A549 (cell line): ENCODE measurements at regions not wholly inside any gene's neighbourhood (a gene's known extent, or its start where the extent isn't known, plus 50 kb on each side); places are given as distances from the start of the nearest gene placed in this dataset.

Source experiments
- ATAC-seq, 2 experiments: fragments of 200-7000 bp in 1 of 2; fragments of >200 bp in 1 of 2; cut with Nextera tagmentation in 1 of 2; cut with Tn5 transposase in 1 of 2; 3 replicates each; pipeline versions ENCODE4 v1.8.0 to v1.9.1; 2018 to 2020; ENCODE audit warnings: mild to moderate bottlenecking in 1 of 2, moderate library complexity in 1 of 2
- CTCF ChIA-PET: fragments of 300-600 bp; sonication (Branson Sonifier 250); formaldehyde crosslinking; extraction: SDS; loops from one replicate; lab custom pipeline; 2021; ENCODE audit warnings: antibody characterized with exemption, inconsistent platforms; lab: Yijun Ruan, JAX
- POLR2A ChIA-PET: fragments of 350-600 bp; formaldehyde crosslinking; extraction: SDS; loops from one replicate; lab custom pipeline; 2021; ENCODE audit warnings: antibody characterized with exemption, inconsistent platforms; lab: Yijun Ruan, JAX
- DNase-seq, 2 experiments: peaks; one replicate each; pipeline versions ENCODE4 v3.0.0 to v3.0.0-alpha.2; 2011 to 2016; ENCODE audit warnings: low read depth in 1 of 2, low spot score in 1 of 2
- FAIRE-seq: peaks from 2 replicates; lab custom pipeline; 2011; peaks lifted over from hg19 to GRCh38; lab: Jason Lieb, UNC
- H3K27ac ChIP-seq, 2 experiments: fragments of >200 bp; sonication (Bioruptor Twin); formaldehyde crosslinking; 3 replicates each; pipeline ENCODE4 v1.5.1; 2016 to 2017
- H3K4me1 ChIP-seq: fragments of >200 bp; sonication (Bioruptor Twin); formaldehyde crosslinking; 3 replicates; pipeline ENCODE4 v1.6.1; 2016
- H3K4me2 ChIP-seq: fragments of >200 bp; sonication (Bioruptor Twin); formaldehyde crosslinking; 3 replicates; pipeline ENCODE4 v1.6.1; 2016
- H3K4me3 ChIP-seq: fragments of >200 bp; sonication (Bioruptor Twin); formaldehyde crosslinking; 3 replicates; pipeline ENCODE4 v1.5.1; 2016
- H3K9me3 ChIP-seq: fragments of >200 bp; sonication (Bioruptor Twin); formaldehyde crosslinking; 3 replicates; pipeline ENCODE4 v1.6.1; 2016
- CBX2 ChIP-seq: fragments of 200-600 bp; sonication (generic); IDR thresholded peaks from 2 replicates; pipeline ENCODE4 v1.6.1; 2016; ENCODE audit warnings: low read depth, mild to moderate bottlenecking, borderline replicate concordance
- CBX8 ChIP-seq: fragments of 200-600 bp; sonication (generic); IDR thresholded peaks from 2 replicates; pipeline ENCODE4 v1.6.1; 2016
- CHD2 ChIP-seq: fragments of 150-350 bp; IDR thresholded peaks from 2 replicates; pipeline ENCODE4 v1.6.1; 2014; ENCODE audit warnings: low read length; ENCODE audit not compliant: partially characterized antibody
- FOXS1 ChIP-seq: fragments of 250-450 bp; sonication (Bioruptor Pico); IDR thresholded peaks from 2 replicates; pipeline ENCODE4 v1.5.0; 2020; ENCODE audit warnings: mild to moderate bottlenecking, moderate library complexity
- GATA3 ChIP-seq: IDR thresholded peaks from 2 replicates; pipeline ENCODE4 v1.6.1; 2012; ENCODE audit warnings: borderline replicate concordance
- HEYL ChIP-seq: fragments of 250-450 bp; sonication (Bioruptor Pico); IDR thresholded peaks from 2 replicates; pipeline ENCODE4 v1.8.0; 2021; ENCODE audit warnings: mild to moderate bottlenecking, moderate library complexity
- JUNB ChIP-seq: fragments of >200 bp; sonication (Bioruptor Twin); formaldehyde crosslinking; IDR thresholded peaks from 2 replicates; pipeline ENCODE4 v1.6.1; 2016
- KDM1A ChIP-seq: fragments of 200-600 bp; sonication (generic); IDR thresholded peaks from 2 replicates; pipeline ENCODE4 v1.6.1; 2016; ENCODE audit warnings: low read depth, mild to moderate bottlenecking
- KDM5A ChIP-seq: fragments of 200-600 bp; sonication (generic); IDR thresholded peaks from 2 replicates; pipeline ENCODE4 v1.6.1; 2016; ENCODE audit warnings: antibody characterized with exemption, mild to moderate bottlenecking
- MYC ChIP-seq: IDR thresholded peaks from 2 replicates; pipeline ENCODE4 v1.6.1; 2012; ENCODE audit warnings: mild to moderate bottlenecking, inconsistent platforms, low read length, improper control_type of control experiment, borderline replicate concordance
- NFE2L2 ChIP-seq: fragments of 150-350 bp; conservative IDR thresholded peaks from 2 replicates; pipeline ENCODE4 v1.6.1; 2014; ENCODE audit warnings: low read length
- NPAS2 ChIP-seq: fragments of 250-450 bp; sonication (Bioruptor Pico); IDR thresholded peaks from 2 replicates; pipeline ENCODE4 v1.8.0; 2022; ENCODE audit warnings: mild to moderate bottlenecking, moderate library complexity, borderline replicate concordance
- NR3C1 ChIP-seq: fragments of >200 bp; sonication (Bioruptor Twin); formaldehyde crosslinking; IDR thresholded peaks from 3 replicates; pipeline ENCODE4 v1.6.1; 2017
- RAD21 ChIP-seq, 2 experiments: fragments of >200 bp in 1 of 2; sonication (Bioruptor Twin) in 1 of 2; formaldehyde crosslinking in 1 of 2; IDR thresholded peaks in 1 of 2; conservative IDR thresholded peaks in 1 of 2; 2 replicates in 1 of 2; 3 replicates in 1 of 2; pipeline ENCODE4 v1.6.1; 2012 to 2018; ENCODE audit warnings: inconsistent platforms in 1 of 2
- RARB ChIP-seq: fragments of 250-450 bp; sonication (Bioruptor Pico); IDR thresholded peaks from 2 replicates; pipeline ENCODE4 v1.8.0; 2021; ENCODE audit warnings: mild to moderate bottlenecking, moderate library complexity
- RCOR1 ChIP-seq: fragments of 150-350 bp; IDR thresholded peaks from 2 replicates; pipeline ENCODE4 v1.6.1; 2014; ENCODE audit warnings: antibody characterized with exemption, low read length, low read depth
- SMC3 ChIP-seq: fragments of >200 bp; sonication (Bioruptor Twin); formaldehyde crosslinking; IDR thresholded peaks from 3 replicates; pipeline ENCODE4 v1.6.1; 2018; ENCODE audit warnings: inconsistent platforms
- SREBF2 ChIP-seq: fragments of 450-650 bp; IDR thresholded peaks from 2 replicates; pipeline ENCODE4 v1.6.1; 2014; ENCODE audit warnings: mild to moderate bottlenecking, moderate library complexity
- TFCP2L1 ChIP-seq: fragments of 250-450 bp; sonication (Bioruptor Pico); IDR thresholded peaks from 2 replicates; pipeline ENCODE4 v1.5.0; 2021; ENCODE audit warnings: mild to moderate bottlenecking
- ZSCAN20 ChIP-seq: fragments of 250-450 bp; sonication (Bioruptor Pico); IDR thresholded peaks from 2 replicates; pipeline ENCODE4 v1.8.0; 2022; ENCODE audit warnings: mild to moderate bottlenecking, moderate library complexity
- whole genome bisulfite sequencing: methylation state at CpG from one replicate; pipeline ENCODE4 v1.1.6; 2017; ENCODE audit errors: missing lambda C conversion rate; 5-methylcytosine and 5-hydroxymethylcytosine counted together
- TF ChIP-seq, protein P1 (sequence below): fragments of 150-350 bp; IDR thresholded peaks from 2 replicates; pipeline ENCODE4 v1.6.1; 2014; ENCODE audit warnings: low read depth, mild to moderate bottlenecking, low read length
- TF ChIP-seq, protein P2 (sequence below): fragments of >200 bp; sonication (Bioruptor Twin); formaldehyde crosslinking; IDR thresholded peaks from 3 replicates; pipeline ENCODE4 v1.5.1; 2016
- TF ChIP-seq, protein P3 (sequence below): fragments of 250-450 bp; sonication (Bioruptor Pico); IDR thresholded peaks from 2 replicates; pipeline ENCODE4 v1.5.0; 2021; ENCODE audit warnings: mild to moderate bottlenecking, moderate library complexity, borderline replicate concordance
- TF ChIP-seq, protein P4 (sequence below): fragments of >200 bp; sonication (Bioruptor Twin); formaldehyde crosslinking; IDR thresholded peaks from 3 replicates; pipeline ENCODE4 v1.6.1; 2016
- TF ChIP-seq, protein P5 (sequence below): fragments of >200 bp; sonication (Bioruptor Twin); formaldehyde crosslinking; IDR thresholded peaks from 2 replicates; pipeline ENCODE4 v1.6.1; 2016

DNA sequence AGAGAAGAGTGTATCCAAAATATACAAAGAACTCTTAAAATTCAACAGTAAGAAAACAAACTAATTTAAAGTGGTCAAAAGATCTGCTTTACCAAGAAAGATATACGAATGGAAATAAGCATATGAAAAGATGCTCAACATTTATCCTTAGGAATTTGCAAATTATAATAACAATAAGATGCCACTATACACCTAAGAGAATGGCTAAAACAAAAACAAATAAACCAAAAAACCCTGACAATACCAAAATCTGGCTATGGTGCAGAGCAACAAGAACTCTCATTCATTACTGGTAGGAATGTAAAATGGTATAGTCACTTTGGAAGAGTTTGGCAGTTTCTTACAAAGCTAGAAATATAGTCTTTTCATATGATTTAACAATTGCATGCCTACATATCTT is 545.7 kb upstream of the AGA start:
- 14% methylated on average over 1 of the region's 1 CpG for WGBS
- TF ChIP-seq, protein P1, sequence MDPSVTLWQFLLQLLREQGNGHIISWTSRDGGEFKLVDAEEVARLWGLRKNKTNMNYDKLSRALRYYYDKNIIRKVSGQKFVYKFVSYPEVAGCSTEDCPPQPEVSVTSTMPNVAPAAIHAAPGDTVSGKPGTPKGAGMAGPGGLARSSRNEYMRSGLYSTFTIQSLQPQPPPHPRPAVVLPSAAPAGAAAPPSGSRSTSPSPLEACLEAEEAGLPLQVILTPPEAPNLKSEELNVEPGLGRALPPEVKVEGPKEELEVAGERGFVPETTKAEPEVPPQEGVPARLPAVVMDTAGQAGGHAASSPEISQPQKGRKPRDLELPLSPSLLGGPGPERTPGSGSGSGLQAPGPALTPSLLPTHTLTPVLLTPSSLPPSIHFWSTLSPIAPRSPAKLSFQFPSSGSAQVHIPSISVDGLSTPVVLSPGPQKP: no peak
- TF ChIP-seq FOXS1 (CRISPR knock-in tag) (no peak), HEYL (CRISPR knock-in tag) (no peak), KDM1A (no peak), NFE2L2 (no peak), JUNB (no peak), GATA3 (no peak), RARB (CRISPR knock-in tag) (no peak), CBX8 (no peak), RAD21 (conservative IDR thresholded peaks at IDR 0.05 in 1 of 2, IDR thresholded peaks at IDR 0.05 in 1 of 2) (no peak), ZSCAN20 (CRISPR knock-in tag) (no peak), CBX2 (no peak), SMC3 (no peak), KDM5A (no peak), SREBF2 (no peak)
- TF ChIP-seq, protein P2, sequence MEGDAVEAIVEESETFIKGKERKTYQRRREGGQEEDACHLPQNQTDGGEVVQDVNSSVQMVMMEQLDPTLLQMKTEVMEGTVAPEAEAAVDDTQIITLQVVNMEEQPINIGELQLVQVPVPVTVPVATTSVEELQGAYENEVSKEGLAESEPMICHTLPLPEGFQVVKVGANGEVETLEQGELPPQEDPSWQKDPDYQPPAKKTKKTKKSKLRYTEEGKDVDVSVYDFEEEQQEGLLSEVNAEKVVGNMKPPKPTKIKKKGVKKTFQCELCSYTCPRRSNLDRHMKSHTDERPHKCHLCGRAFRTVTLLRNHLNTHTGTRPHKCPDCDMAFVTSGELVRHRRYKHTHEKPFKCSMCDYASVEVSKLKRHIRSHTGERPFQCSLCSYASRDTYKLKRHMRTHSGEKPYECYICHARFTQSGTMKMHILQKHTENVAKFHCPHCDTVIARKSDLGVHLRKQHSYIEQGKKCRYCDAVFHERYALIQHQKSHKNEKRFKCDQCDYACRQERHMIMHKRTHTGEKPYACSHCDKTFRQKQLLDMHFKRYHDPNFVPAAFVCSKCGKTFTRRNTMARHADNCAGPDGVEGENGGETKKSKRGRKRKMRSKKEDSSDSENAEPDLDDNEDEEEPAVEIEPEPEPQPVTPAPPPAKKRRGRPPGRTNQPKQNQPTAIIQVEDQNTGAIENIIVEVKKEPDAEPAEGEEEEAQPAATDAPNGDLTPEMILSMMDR: no peak
- TF ChIP-seq, protein P3, sequence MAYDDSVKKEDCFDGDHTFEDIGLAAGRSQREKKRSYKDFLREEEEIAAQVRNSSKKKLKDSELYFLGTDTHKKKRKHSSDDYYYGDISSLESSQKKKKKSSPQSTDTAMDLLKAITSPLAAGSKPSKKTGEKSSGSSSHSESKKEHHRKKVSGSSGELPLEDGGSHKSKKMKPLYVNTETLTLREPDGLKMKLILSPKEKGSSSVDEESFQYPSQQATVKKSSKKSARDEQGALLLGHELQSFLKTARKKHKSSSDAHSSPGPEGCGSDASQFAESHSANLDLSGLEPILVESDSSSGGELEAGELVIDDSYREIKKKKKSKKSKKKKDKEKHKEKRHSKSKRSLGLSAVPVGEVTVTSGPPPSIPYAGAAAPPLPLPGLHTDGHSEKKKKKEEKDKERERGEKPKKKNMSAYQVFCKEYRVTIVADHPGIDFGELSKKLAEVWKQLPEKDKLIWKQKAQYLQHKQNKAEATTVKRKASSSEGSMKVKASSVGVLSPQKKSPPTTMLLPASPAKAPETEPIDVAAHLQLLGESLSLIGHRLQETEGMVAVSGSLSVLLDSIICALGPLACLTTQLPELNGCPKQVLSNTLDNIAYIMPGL (CRISPR knock-in tag): no peak
- TF ChIP-seq, protein P4, sequence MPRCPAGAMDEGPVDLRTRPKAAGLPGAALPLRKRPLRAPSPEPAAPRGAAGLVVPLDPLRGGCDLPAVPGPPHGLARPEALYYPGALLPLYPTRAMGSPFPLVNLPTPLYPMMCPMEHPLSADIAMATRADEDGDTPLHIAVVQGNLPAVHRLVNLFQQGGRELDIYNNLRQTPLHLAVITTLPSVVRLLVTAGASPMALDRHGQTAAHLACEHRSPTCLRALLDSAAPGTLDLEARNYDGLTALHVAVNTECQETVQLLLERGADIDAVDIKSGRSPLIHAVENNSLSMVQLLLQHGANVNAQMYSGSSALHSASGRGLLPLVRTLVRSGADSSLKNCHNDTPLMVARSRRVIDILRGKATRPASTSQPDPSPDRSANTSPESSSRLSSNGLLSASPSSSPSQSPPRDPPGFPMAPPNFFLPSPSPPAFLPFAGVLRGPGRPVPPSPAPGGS: no peak

DNA sequence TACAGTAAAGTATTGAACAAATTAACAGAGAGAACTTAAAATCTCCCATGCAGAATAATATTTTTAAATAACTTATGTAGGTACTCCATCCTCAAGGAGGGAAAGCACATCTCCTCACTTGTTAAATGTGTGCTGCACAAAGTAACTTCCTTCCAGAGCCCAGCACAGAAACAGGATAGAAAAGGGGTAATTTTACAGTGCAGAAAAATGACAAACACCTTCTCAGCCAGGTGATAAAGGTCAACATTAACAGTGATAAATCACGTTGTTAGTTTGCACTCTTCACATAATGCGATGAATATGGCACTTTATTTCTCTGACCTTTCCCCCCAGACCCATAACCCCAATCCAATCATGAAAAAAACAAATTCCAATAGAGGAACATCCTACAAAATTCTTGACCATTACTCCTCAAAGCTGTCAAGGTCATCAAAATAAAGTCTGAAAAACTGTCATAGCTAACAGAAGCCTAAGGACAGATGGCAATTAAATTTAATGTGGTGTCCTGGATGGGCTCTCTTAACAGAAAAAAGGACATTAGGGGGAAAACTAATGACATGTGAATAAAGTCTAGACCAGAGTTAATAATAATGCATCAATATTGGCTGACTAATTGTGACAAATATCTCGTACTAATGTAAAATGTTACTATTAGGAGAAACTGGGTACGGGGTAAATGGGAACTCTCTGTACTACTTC is 547.4 kb upstream of the AGA start:
- TF ChIP-seq TFCP2L1 (no peak), MYC (no peak), SMC3 (no peak), RCOR1 (no peak), NR3C1 (no peak), NPAS2 (CRISPR knock-in tag) (no peak), FOXS1 (CRISPR knock-in tag) (no peak), CBX2 (no peak), CHD2 (no peak), GATA3 (no peak)
- TF ChIP-seq, protein P3 (CRISPR knock-in tag): no peak
- TF ChIP-seq, protein P2: no peak
- TF ChIP-seq, protein P5, sequence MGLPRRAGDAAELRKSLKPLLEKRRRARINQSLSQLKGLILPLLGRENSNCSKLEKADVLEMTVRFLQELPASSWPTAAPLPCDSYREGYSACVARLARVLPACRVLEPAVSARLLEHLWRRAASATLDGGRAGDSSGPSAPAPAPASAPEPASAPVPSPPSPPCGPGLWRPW: no peak
- 24% methylated on average over 4 of the region's 4 CpGs for WGBS
- no peak for DNase-seq
- Histone ChIP-seq H3K4me1 (no peaks in the 10 kb centered on the region), H3K4me3 (no peak overlapping the region), H3K27ac (no peak overlapping the region), H3K9me3 (no peaks in the 10 kb centered on the region), H3K4me2 (no peak overlapping the region)
- ChIA-PET POLR2A (no interaction called here), CTCF (no interaction called here)
- ATAC-seq: no peak
- FAIRE-seq: no peak

More for the DNA sequence above, 545.7 kb upstream of the AGA start:
- Histone ChIP-seq H3K4me1 (no peaks in the 10 kb centered on the region), H3K9me3 (no peaks in the 10 kb centered on the region), H3K4me2 (no peak overlapping the region), H3K27ac (no peak overlapping the region), H3K4me3 (no peak overlapping the region)
- ATAC-seq (no peak), FAIRE-seq (no peak), DNase-seq (no peak)
- CTCF ChIA-PET: no interaction called here
- POLR2A ChIA-PET: no interaction called here
